ENCODE measurements at regions not wholly inside any gene's neighbourhood (a gene's known extent, or its start where the extent isn't known, plus 50 kb on each side); places are given as distances from the start of the nearest gene placed in this dataset.

- H4K8ac ChIP-seq (ENCODE audit: low read depth in 2 of 2, low read length in 2 of 2): no peak overlapping the region
- H3K27ac ChIP-seq (ENCODE audit: insufficient read depth, low read length): no peak overlapping the region
- dilution Hi-C loops (cut with HindIII; ENCODE audit: low sequenced_read_pairs, unreplicated experiment): no loop called here
- no peaks in the 10 kb centered on the region for H3K36me3 ChIP-seq (ENCODE audit: control insufficient read depth, insufficient read depth, low read length)
- no peak overlapping the region for H3K4me3 ChIP-seq (ENCODE audit: insufficient read depth, low read depth, low read length)
- H3K18ac ChIP-seq (ENCODE audit: low read depth, low read length): no peak overlapping the region
- no peak overlapping the region for H3K14ac ChIP-seq (replicated peaks; ENCODE audit: low read depth, low read length)
- H3K56ac ChIP-seq (ENCODE audit: extremely low read depth, insufficient read depth, low read length): no peak overlapping the region
- H2BK5ac ChIP-seq (ENCODE audit: low read depth, low read length, poor library complexity, severe bottlenecking): no peak overlapping the region
- intact Hi-C loops (cut with micrococcal nuclease): loop anchor here (10.0 kb wide), 1 partner anchor 708 kb away; no protein-coding TSS in a partner anchor
- in situ Hi-C loops (cut with MboI; ENCODE audit: low sequenced_read_pairs): no loop called here
- no peak overlapping the region for H3K4me2 ChIP-seq (ENCODE audit: low read depth, low read length)
- H4K5ac ChIP-seq (ENCODE audit: low read depth, low read length): no peak overlapping the region
- no peaks in the 10 kb centered on the region for H3K9me1 ChIP-seq (ENCODE audit: insufficient read depth, low read length)
- H3K79me1 ChIP-seq (ENCODE audit: low read depth in 1 of 2, low read length in 2 of 2): no peaks in the 10 kb centered on the region
- no peaks in the 10 kb centered on the region for H4K20me1 ChIP-seq (ENCODE audit: insufficient read depth, low read length)
- TF ChIP-seq ELK1 (IDR thresholded peaks at IDR 0.05; ENCODE audit: borderline replicate concordance, low read depth, low read length) (no peak), MAFK (IDR thresholded peaks at IDR 0.05; ENCODE audit: low read depth, low read length) (peak; percentile 35; the same call in 1 of the 2 replicates), CEBPB (IDR thresholded peaks at IDR 0.05; ENCODE audit: low read depth, low read length) (no peak)
- H2BK120ac ChIP-seq (ENCODE audit: low read depth, low read length): no peak overlapping the region
- ATAC-seq (ENCODE audit: low read depth): no peak
- H2AFZ ChIP-seq (replicated peaks; ENCODE audit: low read length, poor library complexity): no peak overlapping the region
- no peak overlapping the region for H2AK5ac ChIP-seq (ENCODE audit: low read depth, low read length)
- no peaks in the 10 kb centered on the region for H3K27me3 ChIP-seq (ENCODE audit: control insufficient read depth, insufficient read depth, low read length)
- ChIA-PET POLR2A (ENCODE audit: unreplicated experiment) (no interaction called here), CTCF (no interaction called here)
- no CpG with 5 or more reads among the region's 1 CpG for WGBS, 2 experiments (ENCODE audit: extremely low coverage in 2 of 2, insufficient read length in 1 of 2)
- H2BK20ac ChIP-seq (ENCODE audit: low read depth, low read length): no peak overlapping the region
- no peak overlapping the region for H3K23ac ChIP-seq (ENCODE audit: low read depth, low read length)
- no peaks in the 10 kb centered on the region for H3K9me3 ChIP-seq (ENCODE audit: control insufficient read depth, insufficient read depth, low read length)
- no peak overlapping the region for H3K9ac ChIP-seq (ENCODE audit: low read depth, low read length)
- no peak overlapping the region for H3K4ac ChIP-seq (ENCODE audit: low read depth, low read length)
- no peak overlapping the region for H2AK9ac ChIP-seq (replicated peaks; ENCODE audit: low read depth, low read length, poor library complexity)
- H2BK15ac ChIP-seq (ENCODE audit: low read depth, low read length): no peak overlapping the region
- no peaks in the 10 kb centered on the region for H3K4me1 ChIP-seq (ENCODE audit: control insufficient read depth, insufficient read depth, low read length)
- BruUV-seq (replicated peaks): no TSS peak
- no peak for DNase-seq
- no peak overlapping the region for H4K91ac ChIP-seq (ENCODE audit: insufficient read depth, low read depth, low read length)
Measured at GRCh38 chr1:168636642-168637111, 60.3 kb downstream of the XCL1 start.

Data from IMR-90 (cell line).